A549 (cell line): ENCODE measurements at regions not wholly inside any gene's neighbourhood (a gene's known extent, or its start where the extent isn't known, plus 50 kb on each side); places are given as distances from the start of the nearest gene placed in this dataset.

Source experiments
- ATAC-seq, 2 experiments: fragments of 200-7000 bp in 1 of 2; fragments of >200 bp in 1 of 2; cut with Nextera tagmentation in 1 of 2; cut with Tn5 transposase in 1 of 2; 3 replicates each; pipeline versions ENCODE4 v1.8.0 to v1.9.1; 2018 to 2020; ENCODE audit warnings: mild to moderate bottlenecking in 1 of 2, moderate library complexity in 1 of 2
- CTCF ChIA-PET: fragments of 300-600 bp; sonication (Branson Sonifier 250); formaldehyde crosslinking; extraction: SDS; loops from one replicate; lab custom pipeline; 2021; ENCODE audit warnings: antibody characterized with exemption, inconsistent platforms; lab: Yijun Ruan, JAX
- POLR2A ChIA-PET: fragments of 350-600 bp; formaldehyde crosslinking; extraction: SDS; loops from one replicate; lab custom pipeline; 2021; ENCODE audit warnings: antibody characterized with exemption, inconsistent platforms; lab: Yijun Ruan, JAX
- DNase-seq, 2 experiments: peaks; one replicate each; pipeline versions ENCODE4 v3.0.0 to v3.0.0-alpha.2; 2011 to 2016; ENCODE audit warnings: low read depth in 1 of 2, low spot score in 1 of 2
- FAIRE-seq: peaks from 2 replicates; lab custom pipeline; 2011; peaks lifted over from hg19 to GRCh38; lab: Jason Lieb, UNC
- H3K27ac ChIP-seq, 2 experiments: fragments of >200 bp; sonication (Bioruptor Twin); formaldehyde crosslinking; 3 replicates each; pipeline ENCODE4 v1.5.1; 2016 to 2017
- H3K4me1 ChIP-seq: fragments of >200 bp; sonication (Bioruptor Twin); formaldehyde crosslinking; 3 replicates; pipeline ENCODE4 v1.6.1; 2016
- H3K4me2 ChIP-seq: fragments of >200 bp; sonication (Bioruptor Twin); formaldehyde crosslinking; 3 replicates; pipeline ENCODE4 v1.6.1; 2016
- H3K4me3 ChIP-seq: fragments of >200 bp; sonication (Bioruptor Twin); formaldehyde crosslinking; 3 replicates; pipeline ENCODE4 v1.5.1; 2016
- H3K9me3 ChIP-seq: fragments of >200 bp; sonication (Bioruptor Twin); formaldehyde crosslinking; 3 replicates; pipeline ENCODE4 v1.6.1; 2016
- ATOH8 ChIP-seq: fragments of 250-450 bp; sonication (Bioruptor Pico); IDR thresholded peaks from 2 replicates; pipeline ENCODE4 v1.5.0; 2020; ENCODE audit warnings: low read depth, mild to moderate bottlenecking, moderate library complexity
- CEBPB ChIP-seq, 2 experiments: fragments of >200 bp in 1 of 2; sonication (Bioruptor Twin) in 1 of 2; formaldehyde crosslinking in 1 of 2; IDR thresholded peaks; 2 replicates each; pipeline ENCODE4 v1.6.1; 2012 to 2016
- FOSL2 ChIP-seq, 2 experiments: fragments of 450-650 bp in 1 of 2; fragments of >200 bp in 1 of 2; sonication (Bioruptor Twin) in 1 of 2; formaldehyde crosslinking; IDR thresholded peaks; 2 replicates each; pipeline versions ENCODE4 v1.5.0 to v1.6.1; 2016 to 2020; ENCODE audit warnings: mild to moderate bottlenecking in 1 of 2, moderate library complexity in 1 of 2
- FOXS1 ChIP-seq: fragments of 250-450 bp; sonication (Bioruptor Pico); IDR thresholded peaks from 2 replicates; pipeline ENCODE4 v1.5.0; 2020; ENCODE audit warnings: mild to moderate bottlenecking, moderate library complexity
- HES2 ChIP-seq: fragments of >200 bp; sonication (Bioruptor Twin); formaldehyde crosslinking; IDR thresholded peaks from 2 replicates; pipeline ENCODE4 v1.6.1; 2016
- HMGXB4 ChIP-seq: fragments of 250-450 bp; sonication (Bioruptor Pico); IDR thresholded peaks from 2 replicates; pipeline ENCODE4 v1.5.0; 2021; ENCODE audit warnings: mild to moderate bottlenecking, moderate library complexity, borderline replicate concordance
- HOXB13 ChIP-seq: fragments of 250-450 bp; sonication (Bioruptor Pico); IDR thresholded peaks from 2 replicates; pipeline ENCODE4 v1.5.0; 2020; ENCODE audit warnings: low read depth, mild to moderate bottlenecking, moderate library complexity
- HOXB5 ChIP-seq: fragments of 250-450 bp; sonication (Bioruptor Pico); IDR thresholded peaks from 2 replicates; pipeline ENCODE4 v1.5.0; 2020; ENCODE audit warnings: mild to moderate bottlenecking, moderate library complexity
- JUNB ChIP-seq: fragments of >200 bp; sonication (Bioruptor Twin); formaldehyde crosslinking; IDR thresholded peaks from 2 replicates; pipeline ENCODE4 v1.6.1; 2016
- MAFK ChIP-seq: fragments of 450-650 bp; IDR thresholded peaks from 2 replicates; pipeline ENCODE4 v1.6.1; 2014; ENCODE audit not compliant: partially characterized antibody
- MAZ ChIP-seq: fragments of 150-350 bp; IDR thresholded peaks from 2 replicates; pipeline ENCODE4 v1.6.1; 2014; ENCODE audit warnings: antibody characterized with exemption, low read depth, low read length, borderline replicate concordance
- NFE2L2 ChIP-seq: fragments of 150-350 bp; conservative IDR thresholded peaks from 2 replicates; pipeline ENCODE4 v1.6.1; 2014; ENCODE audit warnings: low read length
- NR3C1 ChIP-seq: fragments of >200 bp; sonication (Bioruptor Twin); formaldehyde crosslinking; IDR thresholded peaks from 3 replicates; pipeline ENCODE4 v1.6.1; 2017
- PBX3 ChIP-seq: IDR thresholded peaks from 2 replicates; pipeline ENCODE4 v1.6.1; 2012
- RAD21 ChIP-seq, 2 experiments: fragments of >200 bp in 1 of 2; sonication (Bioruptor Twin) in 1 of 2; formaldehyde crosslinking in 1 of 2; IDR thresholded peaks in 1 of 2; conservative IDR thresholded peaks in 1 of 2; 2 replicates in 1 of 2; 3 replicates in 1 of 2; pipeline ENCODE4 v1.6.1; 2012 to 2018; ENCODE audit warnings: inconsistent platforms in 1 of 2
- RFX5 ChIP-seq: fragments of 450-650 bp; IDR thresholded peaks from 2 replicates; pipeline ENCODE4 v1.7.1; 2014; ENCODE audit warnings: antibody characterized with exemption, mild to moderate bottlenecking, moderate library complexity
- SMC3 ChIP-seq: fragments of >200 bp; sonication (Bioruptor Twin); formaldehyde crosslinking; IDR thresholded peaks from 3 replicates; pipeline ENCODE4 v1.6.1; 2018; ENCODE audit warnings: inconsistent platforms
- SREBF2 ChIP-seq: fragments of 450-650 bp; IDR thresholded peaks from 2 replicates; pipeline ENCODE4 v1.6.1; 2014; ENCODE audit warnings: mild to moderate bottlenecking, moderate library complexity
- TP53 ChIP-seq: fragments of 250-450 bp; sonication (Bioruptor Pico); IDR thresholded peaks from 2 replicates; pipeline ENCODE4 v1.5.0; 2021; ENCODE audit warnings: mild to moderate bottlenecking, moderate library complexity
- ZSCAN20 ChIP-seq: fragments of 250-450 bp; sonication (Bioruptor Pico); IDR thresholded peaks from 2 replicates; pipeline ENCODE4 v1.8.0; 2022; ENCODE audit warnings: mild to moderate bottlenecking, moderate library complexity
- WGBS: methylation state at CpG from one replicate; pipeline ENCODE4 v1.1.6; 2017; ENCODE audit errors: missing lambda C conversion rate; 5-methylcytosine and 5-hydroxymethylcytosine counted together

- Histone ChIP-seq H3K4me2 (peak overlapping the region; percentile 51; the same call in 2 of the 3 replicates), H3K4me3 (no peak overlapping the region), H3K4me1 (peaks cover 55% of the 10 kb centered on the region), H3K9me3 (no peaks in the 10 kb centered on the region), H3K27ac (peak overlapping the region; percentile 72 to 78)
- TF ChIP-seq HOXB13 (CRISPR knock-in tag) = no peak
- no peak for TF ChIP-seq RFX5
- no peak for TF ChIP-seq MAZ
- TF ChIP-seq SMC3 = no peak
- no peak for TF ChIP-seq RAD21 (conservative IDR thresholded peaks at IDR 0.05 in 1 of 2, IDR thresholded peaks at IDR 0.05 in 1 of 2)
- no peak for TF ChIP-seq FOSL2 (IDR thresholded peaks at IDR 0.05)
- no peak for TF ChIP-seq FOSL2 (CRISPR knock-in tag; IDR thresholded peaks at IDR 0.05)
- no peak for TF ChIP-seq NFE2L2
- TF ChIP-seq FOXS1 (CRISPR knock-in tag) = no peak
- POLR2A ChIA-PET = no interaction called here
- no peak for FAIRE-seq
- no peak for DNase-seq
- no peak for ATAC-seq
- 100% methylated on average over 1 of the region's 1 CpG for WGBS
- CTCF ChIA-PET = interaction anchor here (0.6 to 6.5 kb wide), 7 partner anchors 8 to 310 kb away, joined by 3 to 32 read pairs (median 4); no protein-coding TSS in a partner anchor
These were observed 69.0 kb upstream of the EPCAM start for GRCh38 chr2:47300081-47300480.

GRCh38 chr2:47299555-47299954 is 69.6 kb upstream of the EPCAM start:
- CTCF ChIA-PET = interaction anchor here (0.6 to 6.5 kb wide), 7 partner anchors 10 to 309 kb away, joined by 3 to 32 read pairs (median 4); no protein-coding TSS in a partner anchor
- 46% methylated on average over 9 of the region's 9 CpGs for WGBS

GRCh38 chr2:47298771-47299170 is 70.3 kb upstream of the EPCAM start:
- H3K4me1 ChIP-seq = peaks cover 54% of the 10 kb centered on the region
- no peak for ATAC-seq
- no peaks in the 10 kb centered on the region for H3K9me3 ChIP-seq
- no peak for DNase-seq
- CTCF ChIA-PET = interaction anchor here (1.0 to 2.1 kb wide), 4 partner anchors 11 to 29 kb away, joined by 3 to 9 read pairs (median 5); no protein-coding TSS in a partner anchor
- H3K4me2 ChIP-seq = no peak overlapping the region
- 81% methylated on average over 3 of the region's 3 CpGs for WGBS
- H3K27ac ChIP-seq = peak overlapping the region; percentile 72 to 78
- POLR2A ChIA-PET = interaction anchor here (0.7 kb wide), 1 partner anchor 12 kb away, joined by 7 read pairs; no protein-coding TSS in a partner anchor
- H3K4me3 ChIP-seq = no peak overlapping the region
- FAIRE-seq = no peak
- no peak for TF ChIP-seq HES2

More at GRCh38 chr2:47299555-47299954, 69.6 kb upstream of the EPCAM start:
- H3K4me1 ChIP-seq = peaks cover 54% of the 10 kb centered on the region
- no peaks in the 10 kb centered on the region for H3K9me3 ChIP-seq
- TF ChIP-seq SREBF2 (no peak), MAFK (peak; percentile 83), FOSL2 (IDR thresholded peaks at IDR 0.05) (no peak), FOSL2 (CRISPR knock-in tag; IDR thresholded peaks at IDR 0.05) (peak; percentile 39; the same call in 1 of the 2 replicates), PBX3 (no peak), NFE2L2 (peak; percentile 85)
- H3K4me3 ChIP-seq = no peak overlapping the region
- peak overlapping the region; percentile 72 to 78 for H3K27ac ChIP-seq
- peak overlapping the region; percentile 51 for H3K4me2 ChIP-seq
- DNase-seq (peak in 1 of 2 experiments; percentile 79), ATAC-seq (peak; percentile 85 to 92), FAIRE-seq (no peak)
- POLR2A ChIA-PET = interaction anchor here (0.6 to 0.7 kb wide), 2 partner anchors 11 to 21 kb away, joined by 4 to 7 read pairs; no protein-coding TSS in a partner anchor

- TF ChIP-seq CEBPB (IDR thresholded peaks at IDR 0.05) = peak in 1 of 2 experiments; percentile 67; a peak in 1 of 4 replicates
- no peak for TF ChIP-seq TP53 (CRISPR knock-in tag)
- TF ChIP-seq NR3C1 = no peak
- TF ChIP-seq ZSCAN20 (CRISPR knock-in tag) = 0 out of 2 replicates have a peak, but pooled peaks have one; percentile 44
- TF ChIP-seq HES2 = no peak
- TF ChIP-seq HOXB5 (CRISPR knock-in tag) = peak; percentile 56; the same call in 1 of the 2 replicates
- 0 out of 2 replicates have a peak, but pooled peaks have one; percentile 51 for TF ChIP-seq ATOH8
- no peak for TF ChIP-seq JUNB
- TF ChIP-seq RAD21 (conservative IDR thresholded peaks at IDR 0.05 in 1 of 2, IDR thresholded peaks at IDR 0.05 in 1 of 2) = no peak
- no peak for TF ChIP-seq HMGXB4
- no peak for FAIRE-seq
- POLR2A ChIA-PET = no interaction called here
These were observed 71.2 kb upstream of the EPCAM start for GRCh38 chr2:47297767-47298425.

More at GRCh38 chr2:47297767-47298425, 71.2 kb upstream of the EPCAM start:
- H3K4me1 ChIP-seq = peaks cover 53% of the 10 kb centered on the region
- ATAC-seq (no peak), DNase-seq (no peak)
- WGBS = 95% methylated on average over 7 of the region's 7 CpGs
- no peak overlapping the region for H3K4me3 ChIP-seq
- no peak overlapping the region for H3K4me2 ChIP-seq
- no peaks in the 10 kb centered on the region for H3K9me3 ChIP-seq
- CTCF ChIA-PET = interaction anchor here (0.7 to 1.6 kb wide), 5 partner anchors 13 to 44 kb away, joined by 3 to 6 read pairs (median 3); no protein-coding TSS in a partner anchor
- H3K27ac ChIP-seq = peak overlapping the region in 1 of 2 experiments; percentile 9; a peak in 1 of 6 replicates
